GM21528 (cell line): ENCODE measurements at regions not wholly inside any gene's neighbourhood (a gene's known extent, or its start where the extent isn't known, plus 50 kb on each side); places are given as distances from the start of the nearest gene placed in this dataset.
A peak's percentile ranks its signal among the peaks of the same experiment; 100 is the strongest.

Source experiments
- ATAC-seq: cut with Tn5 transposase; IDR thresholded peaks from one replicate; pipeline ENCODE4 v1.9.1; 2021; ENCODE audit warnings: mild to moderate bottlenecking, moderate library complexity; ENCODE audit not compliant: unreplicated experiment, low FRiP score

DNA sequence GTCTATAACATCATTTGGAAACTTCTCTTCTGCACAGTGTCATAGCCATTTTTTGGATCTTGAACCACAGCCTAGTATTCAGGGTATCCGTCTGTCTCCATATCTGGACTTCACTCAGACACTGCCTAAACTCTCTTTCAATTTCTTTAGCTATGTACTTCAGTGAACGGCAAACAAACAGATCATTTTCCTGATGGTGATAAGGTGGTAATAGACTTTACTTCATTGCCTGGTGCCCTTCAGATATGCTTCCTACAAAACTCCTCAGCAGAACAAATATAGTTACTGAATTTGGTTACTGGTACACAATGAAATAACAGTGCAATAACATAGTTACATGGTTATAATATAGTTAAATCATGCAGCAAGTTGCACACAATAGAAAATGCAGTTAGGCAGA lies 348.2 kb downstream of the ZSWIM6 start:
- ATAC-seq = no peak

DNA sequence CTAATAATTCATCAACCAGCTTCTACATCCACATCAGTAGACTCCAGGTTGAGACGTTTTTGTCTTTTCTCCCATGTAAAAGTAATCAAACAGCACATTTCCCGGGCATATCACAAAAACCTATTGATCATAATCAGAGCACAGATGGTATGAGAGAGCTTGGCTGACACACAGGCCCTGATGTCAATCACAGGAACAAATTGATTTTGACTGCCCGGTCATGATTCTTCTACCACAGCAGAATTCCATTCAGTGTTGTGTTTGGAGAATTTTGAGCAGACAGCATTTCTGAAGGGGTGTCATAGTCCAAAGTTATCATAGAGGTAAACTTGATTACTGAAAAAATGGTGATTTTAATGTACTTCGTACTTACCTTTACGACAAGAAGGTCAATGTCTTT lies 351.1 kb downstream of the ZSWIM6 start:
- no peak for ATAC-seq

DNA sequence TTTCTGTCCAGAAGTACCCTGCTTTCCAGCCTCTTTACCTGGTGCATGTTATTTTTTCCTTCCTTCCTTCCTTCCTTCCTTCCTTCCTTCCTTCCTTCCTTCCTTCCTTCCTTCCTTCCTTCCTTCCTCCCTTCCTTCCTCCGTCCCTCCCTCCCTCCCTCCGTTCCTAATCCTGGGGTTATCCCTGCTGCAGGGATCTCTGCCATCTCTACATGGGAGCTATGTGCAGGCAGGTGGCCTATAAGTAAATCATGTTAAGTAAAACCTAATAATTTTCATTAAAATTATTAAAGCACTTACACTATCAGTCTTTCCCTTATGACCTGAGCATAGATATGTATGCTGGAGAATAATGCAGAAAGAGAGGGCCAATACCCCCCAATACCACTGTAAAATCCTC lies 351.9 kb downstream of the ZSWIM6 start:
- no peak for ATAC-seq

DNA sequence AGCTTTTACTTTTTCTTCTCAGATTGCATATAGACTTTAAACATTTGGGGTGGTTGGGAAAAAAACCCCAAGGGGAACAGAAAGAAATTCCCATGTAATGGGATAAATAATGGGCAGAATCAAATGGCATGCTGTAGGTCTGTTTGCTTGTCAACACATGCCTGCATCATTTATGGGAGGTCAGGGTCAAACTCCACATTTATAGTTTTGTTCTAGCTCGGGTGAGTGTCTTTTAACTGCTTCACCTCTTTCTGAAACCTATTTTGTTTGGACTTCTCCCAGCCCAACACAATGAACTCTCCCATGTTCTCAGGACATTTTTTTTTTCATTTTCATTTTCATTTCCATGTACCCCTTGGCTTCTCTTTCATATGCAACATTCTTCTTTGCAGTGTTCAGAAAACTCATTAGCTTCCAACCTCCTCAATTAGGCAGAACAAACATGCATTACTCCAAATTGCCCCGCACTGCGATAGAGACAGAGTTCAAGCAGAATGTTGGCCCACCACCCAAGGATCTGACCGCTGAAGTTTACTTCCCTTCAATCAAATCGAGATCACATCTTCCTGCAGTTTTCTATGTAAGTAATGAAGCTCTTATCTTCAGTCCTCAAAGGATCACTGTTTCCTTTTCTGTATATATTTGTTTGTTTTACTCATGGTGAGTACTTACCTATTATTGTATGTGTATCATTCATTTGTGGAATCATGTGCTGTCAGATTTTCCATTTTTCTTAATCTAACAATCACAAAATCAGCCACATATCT lies 354.6 kb downstream of the ZSWIM6 start:
- no peak for ATAC-seq

DNA sequence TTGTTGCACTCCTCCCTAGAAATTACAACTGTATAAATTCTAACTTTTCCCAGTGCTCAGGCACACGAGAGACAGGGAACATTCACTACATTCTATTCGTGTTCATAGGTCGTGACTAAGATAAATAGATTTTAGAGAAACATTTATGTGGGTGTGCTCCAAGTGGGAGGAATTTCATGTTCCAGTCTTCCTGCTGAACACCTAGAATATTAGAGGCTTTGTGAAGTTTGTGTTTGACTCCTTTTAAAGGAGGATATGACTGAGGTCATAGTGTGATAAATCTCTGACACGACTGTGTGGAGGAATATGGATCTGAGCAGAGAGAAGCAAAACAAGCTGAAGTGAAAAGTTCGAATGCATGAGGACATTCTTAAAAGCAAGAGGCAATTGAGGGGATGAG lies 355.3 kb downstream of the ZSWIM6 start:
- no peak for ATAC-seq

DNA sequence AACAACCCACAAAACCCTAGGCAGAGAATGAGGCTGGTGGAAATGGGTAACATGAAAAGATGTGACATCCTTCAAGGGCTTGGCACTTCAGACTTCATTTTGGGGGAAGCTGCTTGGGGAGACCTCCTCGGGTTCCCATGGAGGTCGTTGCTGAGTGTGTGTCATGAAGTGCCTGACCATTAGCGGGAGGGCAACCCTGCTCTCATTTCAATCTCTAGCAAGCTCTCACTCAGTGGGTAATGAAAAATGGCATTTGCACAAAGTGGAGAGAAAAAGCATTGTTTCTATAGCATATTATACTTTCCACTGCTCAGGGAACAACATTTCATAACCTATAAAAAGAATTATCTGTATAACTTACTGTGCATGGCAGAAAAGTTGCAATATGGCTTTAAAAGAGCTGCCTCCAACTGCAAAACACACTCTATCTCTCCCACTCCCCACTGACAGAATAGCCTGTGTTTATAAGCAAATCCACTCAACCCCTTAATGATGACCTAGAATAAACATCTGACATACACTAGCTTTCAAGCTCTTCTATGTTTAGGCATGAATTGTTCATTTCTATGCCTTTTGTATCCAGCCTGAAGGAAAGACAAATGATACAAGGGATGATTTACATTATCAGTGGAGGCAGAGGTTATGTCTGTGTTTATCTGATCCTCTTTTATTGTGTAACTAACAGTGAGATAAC lies 357.2 kb downstream of the ZSWIM6 start:
- ATAC-seq = no peak

DNA sequence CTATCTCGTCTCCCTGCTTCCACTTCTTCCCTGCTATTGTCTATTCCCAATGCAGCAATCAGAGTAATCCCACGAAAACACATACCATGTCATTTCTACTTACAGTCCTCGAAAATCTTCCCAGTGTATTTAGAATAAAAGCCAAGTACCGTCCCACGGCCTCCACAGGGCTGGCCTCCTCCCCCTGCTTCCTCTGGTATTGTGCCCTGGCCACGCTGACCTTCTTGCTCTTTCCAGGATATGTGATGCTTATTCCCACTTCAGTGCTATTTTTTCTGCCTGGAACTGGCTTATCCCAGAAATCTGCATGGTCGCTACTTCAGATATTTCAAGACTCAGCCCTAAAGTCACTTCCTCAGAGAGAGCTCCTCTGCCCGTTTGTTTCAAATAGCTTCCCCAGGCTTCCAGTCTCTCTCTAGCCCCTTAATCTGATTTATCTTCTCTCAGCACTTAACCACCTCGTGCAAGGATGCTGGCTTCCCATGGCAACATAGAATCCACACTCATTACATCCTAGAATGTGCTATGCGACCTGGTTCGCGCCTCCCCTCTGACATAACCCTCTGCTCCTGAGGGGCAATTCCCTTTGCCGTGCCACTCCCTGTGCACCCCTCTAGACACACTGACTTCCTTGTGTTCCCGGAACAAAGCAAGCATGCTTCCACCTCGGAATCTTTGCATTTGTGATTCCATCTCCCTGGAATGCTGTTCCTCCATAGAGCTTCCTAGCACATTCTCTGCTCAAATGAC lies 365.9 kb downstream of the ZSWIM6 start:
- no peak for ATAC-seq

DNA sequence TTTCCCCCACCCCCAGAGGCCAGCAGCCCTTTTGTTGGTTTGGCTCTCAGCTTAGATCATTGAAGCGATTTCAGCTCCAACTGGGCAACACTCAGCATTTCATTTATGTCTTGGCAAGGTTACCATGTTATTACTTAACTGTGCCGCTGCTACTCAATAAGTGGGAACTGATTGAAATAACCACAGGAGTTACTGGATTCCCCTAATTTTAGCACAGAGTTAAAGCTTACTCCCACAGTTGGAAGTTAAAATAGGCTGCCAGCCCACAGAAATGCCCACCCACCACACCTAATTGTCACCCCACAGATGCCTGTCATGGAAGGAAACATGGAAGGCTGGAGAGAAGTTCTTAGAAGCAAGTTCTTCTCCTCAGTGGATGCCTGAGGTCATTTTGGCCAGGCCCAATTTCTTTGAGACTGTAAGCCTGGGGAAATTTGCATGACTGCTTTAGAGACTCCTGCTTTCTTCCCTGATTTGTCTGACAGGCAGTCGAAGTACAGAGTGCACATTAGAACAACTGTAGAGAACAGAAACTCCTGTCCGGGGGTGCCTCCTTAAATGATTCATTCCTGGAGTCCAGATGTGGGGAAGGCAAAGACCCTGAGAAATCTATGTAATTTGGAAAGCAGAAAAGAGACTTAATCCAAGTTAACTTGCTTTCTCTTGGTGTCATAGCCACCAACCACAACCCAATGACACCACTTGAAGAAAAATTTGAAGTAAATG lies 370.0 kb downstream of the ZSWIM6 start:
- ATAC-seq = peak; percentile 78

DNA sequence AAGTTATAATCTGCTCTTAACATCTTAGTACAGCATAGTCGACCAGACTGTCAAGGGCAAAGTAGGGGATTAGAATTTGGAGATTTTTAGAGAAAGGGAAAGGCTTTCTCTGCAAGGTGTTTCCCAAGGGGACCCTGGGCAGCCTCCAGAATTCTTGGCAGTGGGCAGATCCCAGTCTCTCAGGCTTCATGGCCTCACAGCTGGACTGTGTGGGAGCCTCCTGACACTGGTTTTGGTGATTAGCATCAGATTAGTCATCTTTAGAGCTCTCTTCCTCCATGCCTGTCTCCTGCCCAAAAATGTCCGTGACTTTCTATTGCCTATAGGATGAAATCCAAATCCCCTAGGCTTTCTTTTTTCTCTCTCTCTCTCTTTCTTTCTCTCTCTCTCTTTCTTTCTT lies 370.7 kb downstream of the ZSWIM6 start:
- peak; percentile 8 for ATAC-seq

DNA sequence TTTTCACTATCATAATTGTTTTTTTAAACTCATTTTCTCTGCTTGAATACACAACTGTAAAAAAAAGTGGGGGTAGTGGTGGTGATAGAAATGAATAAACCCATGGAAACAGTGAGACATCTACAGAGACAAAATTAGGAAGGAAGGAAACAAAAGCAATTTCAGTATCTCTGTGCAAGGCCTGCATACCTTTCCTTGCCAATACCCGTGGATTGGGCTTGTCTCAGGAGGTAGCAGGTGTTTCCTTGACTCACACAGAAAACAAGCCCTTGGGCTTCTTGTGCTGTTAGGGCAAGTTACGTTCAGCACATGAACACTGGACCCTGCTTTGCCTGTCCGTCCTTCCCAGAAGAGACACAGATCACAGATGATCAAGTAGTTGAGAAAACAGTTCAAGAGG lies 372.2 kb downstream of the ZSWIM6 start:
- ATAC-seq = peak; percentile 46

DNA sequence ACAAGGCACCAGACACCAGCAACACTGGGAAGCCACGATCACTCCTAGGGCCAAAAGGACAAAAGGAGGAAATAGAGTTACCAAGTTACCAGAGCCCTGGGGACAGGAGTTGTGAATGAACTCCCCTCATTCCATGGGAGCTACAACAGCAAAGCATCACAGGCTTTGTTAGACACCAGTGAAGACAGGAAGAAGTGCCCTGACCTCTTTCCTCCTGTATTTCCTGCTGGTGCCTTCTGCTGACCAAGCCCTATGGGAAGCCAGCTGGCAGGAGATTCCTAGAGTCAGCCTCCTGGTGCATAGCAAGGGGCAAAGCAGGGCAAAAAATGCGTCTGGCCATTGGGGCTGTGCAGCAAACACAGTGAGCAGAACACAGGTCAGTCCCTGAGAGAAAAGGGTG lies 374.7 kb downstream of the ZSWIM6 start:
- ATAC-seq = no peak

DNA sequence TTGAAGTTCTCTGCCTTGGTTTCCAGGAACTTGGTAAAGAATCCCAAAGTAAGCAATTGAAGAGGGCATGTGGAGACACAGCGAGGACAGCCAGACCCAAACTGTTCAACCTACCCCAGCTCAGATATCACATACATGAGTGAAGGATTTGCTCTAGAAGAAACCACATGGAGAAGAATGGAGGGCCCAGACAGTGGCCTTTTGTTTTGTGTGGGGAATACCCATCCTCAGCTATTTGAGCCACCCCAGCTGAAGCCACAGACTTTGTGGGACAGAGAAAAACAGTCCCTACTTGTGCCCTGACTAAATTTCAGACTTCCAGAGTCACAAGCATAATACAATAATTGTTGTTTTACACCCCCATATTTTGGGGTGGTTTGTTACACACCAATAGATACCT lies 387.1 kb downstream of the ZSWIM6 start:
- ATAC-seq = no peak

DNA sequence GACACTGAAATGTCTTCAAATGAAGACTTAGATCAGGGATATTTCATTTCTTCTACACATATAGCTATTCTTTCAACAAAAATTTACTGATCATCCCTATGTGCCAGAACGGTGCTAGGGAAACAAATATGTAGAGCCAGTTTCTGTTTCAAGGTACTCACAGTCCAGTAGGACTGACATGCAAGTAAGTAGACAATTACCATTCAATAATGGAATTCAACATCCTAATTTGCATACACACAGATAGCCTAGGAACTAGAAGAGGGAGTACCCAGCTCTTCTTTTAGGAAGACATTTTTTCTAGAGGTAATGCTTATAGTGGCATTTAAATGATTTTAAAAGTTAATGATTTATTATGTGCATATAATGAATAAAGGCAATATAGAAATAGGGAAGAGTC lies 388.8 kb downstream of the ZSWIM6 start:
- no peak for ATAC-seq

DNA sequence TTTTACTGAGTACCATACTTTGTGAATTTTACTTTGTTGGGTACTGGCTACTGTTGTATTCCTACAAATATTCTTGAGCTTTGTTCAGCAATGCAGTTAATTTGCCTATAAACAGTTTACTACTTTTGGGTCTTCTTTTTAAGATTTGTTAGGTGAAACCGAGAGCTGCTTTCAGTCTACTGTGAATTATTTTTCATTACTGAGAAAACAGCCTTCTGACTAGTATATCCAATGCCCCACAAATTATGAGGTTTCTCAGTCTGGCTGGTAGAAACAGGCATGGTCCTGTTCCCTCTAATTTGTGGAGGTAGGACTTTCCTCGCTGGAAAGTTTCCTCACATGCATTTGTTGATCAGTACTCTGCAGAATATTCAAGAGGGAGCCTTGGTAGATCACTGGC lies 392.0 kb downstream of the ZSWIM6 start:
- ATAC-seq = no peak

DNA sequence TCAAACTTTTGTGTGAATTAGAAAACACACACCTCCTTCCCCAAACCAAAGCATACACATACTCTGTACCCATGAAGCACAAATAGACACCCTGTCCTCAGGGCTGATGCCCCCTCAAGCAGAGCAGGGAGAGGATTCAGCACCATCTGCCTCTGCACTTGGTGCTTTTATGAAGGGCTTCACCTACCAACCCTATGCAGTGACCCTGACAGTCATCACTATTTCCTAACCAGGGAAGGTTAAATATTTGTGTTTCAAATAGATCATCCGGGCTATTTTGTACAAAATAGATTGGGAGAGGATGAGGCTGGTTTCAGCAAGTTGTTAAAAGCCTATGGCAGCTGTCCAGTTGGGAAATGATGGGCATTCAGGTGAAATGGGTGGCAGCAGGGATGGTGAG lies 396.2 kb downstream of the ZSWIM6 start:
- ATAC-seq = no peak

DNA sequence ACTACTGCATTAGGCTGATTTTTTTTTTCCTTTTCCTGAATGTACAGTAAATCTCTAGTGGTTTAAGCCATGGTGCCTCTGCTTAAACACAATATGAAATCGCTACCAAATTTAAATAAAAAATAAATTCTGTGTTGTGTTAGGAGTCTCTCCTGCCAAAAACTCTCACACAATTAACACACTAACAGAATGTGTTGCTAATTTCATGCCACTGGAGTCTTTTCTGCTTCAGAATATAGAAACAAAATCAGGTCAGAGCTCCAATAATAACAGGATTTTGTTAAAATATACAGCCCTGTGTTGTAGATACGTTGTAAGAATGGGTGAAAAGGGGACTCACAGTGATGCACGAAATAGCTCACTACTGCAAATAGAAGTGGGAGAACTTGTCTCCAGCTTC lies 398.8 kb downstream of the ZSWIM6 start:
- no peak for ATAC-seq

DNA sequence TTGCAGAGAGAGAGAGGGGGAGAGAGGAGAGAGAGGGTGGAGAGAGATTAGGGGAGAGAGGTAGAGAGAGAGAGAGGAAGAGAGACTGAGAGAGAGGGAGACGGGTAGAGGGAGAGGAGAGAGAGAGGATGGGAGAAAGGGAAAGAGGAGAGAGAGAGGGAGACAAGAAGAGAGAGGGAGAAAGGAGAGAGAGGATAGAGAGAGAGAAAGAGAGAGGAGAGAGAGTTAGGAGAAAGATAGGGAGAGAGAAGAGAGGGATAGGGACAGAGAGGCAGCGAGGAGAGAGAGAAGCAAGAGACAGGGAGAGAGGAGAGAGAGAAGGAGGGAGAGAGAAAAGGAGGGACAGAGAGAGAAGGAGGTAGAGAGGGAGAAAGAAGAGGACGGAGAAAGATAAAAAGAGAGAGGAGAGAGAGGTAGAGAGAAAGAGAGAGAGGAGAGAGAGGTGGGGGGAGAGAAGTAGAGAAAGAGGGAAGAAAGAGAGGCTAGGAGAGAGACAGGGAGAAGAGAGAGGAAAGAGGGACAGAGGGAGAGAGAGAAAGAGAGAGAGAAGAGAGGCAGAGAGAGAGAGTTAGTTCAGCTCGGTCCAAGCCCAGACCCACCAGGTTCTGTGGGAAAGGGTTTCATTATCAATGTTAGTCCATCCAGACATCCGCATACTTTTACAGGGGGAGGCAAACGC lies 399.3 kb downstream of the ZSWIM6 start:
- ATAC-seq = no peak

DNA sequence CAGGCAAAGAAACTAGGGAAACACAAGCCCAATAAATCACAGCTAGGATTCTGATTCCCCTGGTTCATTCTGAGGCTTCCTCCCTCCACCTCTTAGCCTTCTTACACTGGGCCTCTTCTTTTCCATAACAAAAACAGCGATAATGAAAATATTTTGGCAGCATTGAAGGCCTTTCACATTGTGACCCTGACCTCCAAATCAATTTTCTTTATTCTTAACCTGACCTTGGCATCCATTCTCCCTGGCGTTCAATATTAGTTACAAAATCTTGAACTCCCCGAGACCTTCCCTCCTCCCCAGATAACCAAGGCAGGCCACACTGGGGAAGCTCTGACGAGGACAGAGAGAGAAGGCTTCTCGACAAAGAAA lies 399.9 kb downstream of the ZSWIM6 start:
- no peak for ATAC-seq

DNA sequence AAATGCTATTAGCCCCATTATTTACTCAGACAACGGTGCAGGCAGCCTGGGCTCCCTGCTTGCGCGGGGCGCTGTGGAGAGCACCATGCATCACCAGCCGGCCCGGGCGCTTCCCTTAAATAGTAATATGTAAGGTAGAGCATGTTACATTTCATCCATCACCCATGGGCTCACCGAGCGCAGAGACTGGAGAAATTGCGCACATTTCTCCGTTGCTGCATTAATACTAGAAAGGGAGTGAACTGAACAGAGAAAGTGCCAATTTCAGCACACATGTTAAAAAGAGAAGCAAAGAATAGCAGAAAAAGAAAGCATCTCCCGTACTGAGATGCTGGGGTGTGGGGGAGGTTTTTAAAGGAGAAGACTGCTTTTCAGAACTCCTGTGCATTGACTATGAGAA lies 400.3 kb downstream of the ZSWIM6 start:
- ATAC-seq = no peak

DNA sequence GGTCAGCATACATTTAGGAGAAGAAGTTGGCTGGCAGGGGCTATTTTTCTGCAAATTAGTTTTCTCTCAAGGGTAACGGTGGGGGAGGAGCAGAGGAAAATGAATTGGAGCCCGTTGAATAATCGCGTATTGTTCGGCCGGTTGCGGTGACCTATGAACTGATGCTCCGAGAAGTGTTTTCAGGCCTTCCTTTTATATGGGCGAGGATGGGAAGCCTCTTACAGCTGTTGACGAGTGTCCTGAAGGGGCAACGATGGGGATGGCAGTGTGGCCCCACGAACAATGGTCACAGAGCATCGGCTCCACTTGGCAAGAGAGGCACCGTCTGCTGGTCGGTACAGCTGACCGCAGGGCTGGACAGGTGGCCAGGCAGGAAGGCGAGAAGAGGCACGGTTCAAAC lies 400.7 kb downstream of the ZSWIM6 start:
- no peak for ATAC-seq
